GM13976 (cell line): ENCODE measurements at regions not wholly inside any gene's neighbourhood (a gene's known extent, or its start where the extent isn't known, plus 50 kb on each side); places are given as distances from the start of the nearest gene placed in this dataset.

Source experiments
- DNase-seq: peaks from one replicate; pipeline ENCODE4 v3.0.0; 2012; ENCODE audit warnings: low spot score
- CTCF ChIP-seq: IDR thresholded peaks from 2 replicates; pipeline ENCODE4 v1.5.1; 2012; ENCODE audit warnings: borderline replicate concordance, mild to moderate bottlenecking; ENCODE audit not compliant: insufficient read depth; ENCODE audit errors: extremely low read depth, missing control alignments, control extremely low read depth
- in situ Hi-C: fragments of 300-500 bp; cut with MboI; formaldehyde crosslinking; loops from one replicate; pipeline ENCODE4 v1.12.0; 2022; ENCODE audit warnings: low sequenced_read_pairs, mixed read lengths, inconsistent platforms; ENCODE audit not compliant: unreplicated experiment

- in situ Hi-C loops, result no loop called here
- DNase-seq, result no peak
- no peak for TF ChIP-seq CTCF
Observed at GRCh38 chr1:218584418-218585155, 239.5 kb downstream of the TGFB2 start.

GRCh38 chr1:218585511-218586184 is 240.5 kb downstream of the TGFB2 start:
- no peak for DNase-seq
- in situ Hi-C loops, result no loop called here
- TF ChIP-seq CTCF, result no peak

GRCh38 chr1:218587900-218588299 is 242.8 kb downstream of the TGFB2 start:
- no peak for DNase-seq
- TF ChIP-seq CTCF, result no peak
- in situ Hi-C loops, result no loop called here

- DNase-seq, result no peak
- TF ChIP-seq CTCF, result no peak
- in situ Hi-C loops, result no loop called here
Observed at GRCh38 chr1:218588540-218589172, 243.5 kb downstream of the TGFB2 start.

- in situ Hi-C loops, result no loop called here
- no peak for TF ChIP-seq CTCF
- DNase-seq, result no peak
Observed at GRCh38 chr1:218589487-218589886, 244.4 kb downstream of the TGFB2 start.

- in situ Hi-C loops, result no loop called here
- DNase-seq, result no peak
- no peak for TF ChIP-seq CTCF
Observed at GRCh38 chr1:218591966-218592365, 246.8 kb downstream of the TGFB2 start.
